ENCODE measurements at regions not wholly inside any gene's neighbourhood (a gene's known extent, or its start where the extent isn't known, plus 50 kb on each side); places are given as distances from the start of the nearest gene placed in this dataset.

GRCh38 chr1:173421789-173422188 is 55.3 kb upstream of the PRDX6 start:
- no peak for DNase-seq

- no peak for DNase-seq
Measured at GRCh38 chr1:173422456-173422976, 54.6 kb upstream of the PRDX6 start.

GRCh38 chr1:173423291-173423690 is 53.8 kb upstream of the PRDX6 start:
- DNase-seq, result no peak

GRCh38 chr1:173424143-173424542 is 53.0 kb upstream of the PRDX6 start:
- no peak for DNase-seq

GRCh38 chr1:173424782-173425407 is 52.2 kb upstream of the PRDX6 start:
- no peak for DNase-seq

GRCh38 chr1:173426057-173426456 is 51.1 kb upstream of the PRDX6 start:
- DNase-seq, result no peak

- no peak for DNase-seq
Measured at GRCh38 chr1:173427146-173428054, 49.7 kb upstream of the PRDX6 start.

Measured in right lung (tissue), 2 donors.